ENCODE measurements at regions not wholly inside any gene's neighbourhood (a gene's known extent, or its start where the extent isn't known, plus 50 kb on each side); places are given as distances from the start of the nearest gene placed in this dataset.

DNA sequence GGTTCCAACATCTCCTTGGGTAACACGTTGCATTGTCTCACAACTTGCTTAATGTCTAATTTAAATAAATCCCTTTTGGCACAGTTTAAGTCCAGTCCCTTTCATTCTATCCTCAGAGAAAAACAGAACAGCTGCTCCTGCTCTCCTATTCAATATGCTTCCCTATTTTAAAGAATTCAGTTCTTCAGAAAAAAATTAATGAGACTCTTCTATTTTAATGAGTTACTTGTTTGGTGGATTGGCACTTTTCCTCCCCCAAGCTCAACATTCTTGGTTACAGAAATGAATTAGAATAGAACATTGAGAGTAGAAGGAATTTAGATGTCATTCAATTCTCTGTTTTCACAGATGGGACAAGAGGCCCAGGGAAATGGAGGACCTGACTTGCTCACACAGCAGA lies 116.9 kb upstream of the ATP8B1 start:
- Histone ChIP-seq H3K4ac (replicated peaks; ENCODE audit: insufficient read length, low read depth, low read length) (no peak overlapping the region), H4K5ac (ENCODE audit: insufficient read length, low read depth, low read length) (no peak overlapping the region), H3K27me3 (replicated peaks in 1 of 4; ENCODE audit: control insufficient read depth in 3 of 4, extremely low read depth in 1 of 4, insufficient read depth in 3 of 4, low read length in 3 of 4) (no peaks in the 10 kb centered on the region), H3K56ac (replicated peaks; ENCODE audit: insufficient read length, low read depth, low read length) (no peak overlapping the region), H3K14ac (ENCODE audit: insufficient read length) (no peak overlapping the region), H3K9me3 (ENCODE audit: insufficient read depth in 2 of 2, low read depth in 1 of 2, low read length in 1 of 2) (no peaks in the 10 kb centered on the region), H2BK120ac (replicated peaks; ENCODE audit: low read depth, low read length) (no peak overlapping the region), H3K23me2 (ENCODE audit: low read depth, low read length) (no peaks in the 10 kb centered on the region), H3K9ac (replicated peaks in 1 of 4; ENCODE audit: extremely low read depth in 1 of 4, low read depth in 3 of 4, low read length in 3 of 4) (no peak overlapping the region), H3K27ac (ENCODE audit: low read depth, low read length) (no peak overlapping the region), H2BK20ac (ENCODE audit: low read length) (no peak overlapping the region), H4K91ac (replicated peaks; ENCODE audit: insufficient read length, low read length) (no peak overlapping the region), H3K79me1 (ENCODE audit: low read depth, low read length) (no peaks in the 10 kb centered on the region), H3K23ac (ENCODE audit: insufficient read length) (no peak overlapping the region), H3K4me1 (replicated peaks in 1 of 4; ENCODE audit: control insufficient read depth in 3 of 4, insufficient read depth in 4 of 4, low read length in 3 of 4) (peaks cover 0 to 6% (median 2%) of the 10 kb centered on the region in 4 experiments; a peak in 3 of 7 replicates), H2BK12ac (ENCODE audit: low read depth, low read length) (no peak overlapping the region), H3K36me3 (ENCODE audit: control insufficient read depth in 2 of 4, insufficient read depth in 4 of 4, low read length in 3 of 4) (no peaks in the 10 kb centered on the region), H2AK5ac (ENCODE audit: low read depth, low read length) (no peak overlapping the region), H4K20me1 (replicated peaks in 1 of 2; ENCODE audit: control insufficient read depth in 1 of 2, insufficient read depth in 2 of 2, low read length in 2 of 2) (no peaks in the 10 kb centered on the region), H2BK15ac (ENCODE audit: low read length) (no peak overlapping the region), H3K4me3 (ENCODE audit: extremely low read depth in 1 of 4, insufficient read depth in 2 of 4, low read depth in 3 of 4, low read length in 4 of 4) (no peak overlapping the region), H3K4me2 (ENCODE audit: insufficient read depth in 1 of 2, low read depth in 2 of 2, low read length in 2 of 2) (no peak overlapping the region), H3K79me2 (ENCODE audit: control insufficient read depth in 1 of 2, insufficient read depth in 2 of 2, low read length in 2 of 2) (no peaks in the 10 kb centered on the region), H2AFZ (ENCODE audit: low read length) (no peak overlapping the region), H4K8ac (ENCODE audit: extremely low read depth, insufficient read depth, low read length) (no peak overlapping the region), H2BK5ac (ENCODE audit: low read depth, low read length) (no peak overlapping the region), H3K18ac (ENCODE audit: extremely low read depth, low read length) (no peak overlapping the region)
- ChIA-PET POLR2A (ENCODE audit: partially characterized antibody) (interaction anchor here (0.6 kb wide), 1 partner anchor 557 kb away, joined by 3 read pairs; no protein-coding TSS in a partner anchor), CTCF (ENCODE audit: partially characterized antibody) (interaction anchor here (1.1 to 1.3 kb wide), 3 partner anchors 10 to 39 kb away, joined by 4 to 6 read pairs (median 4); no protein-coding TSS in a partner anchor)
- no peak for DNase-seq (ENCODE audit: low read depth in 1 of 2, low spot score in 2 of 2)
- WGBS, 2 experiments (ENCODE audit: extremely low coverage in 1 of 2, insufficient coverage in 1 of 2, insufficient read length in 1 of 2, insufficient replicate concordance in 2 of 2, low coverage in 1 of 2, low lambda C conversion rate in 2 of 2, missing lambda C conversion rate in 1 of 2), result 86% methylated on average over 1 of the region's 1 CpG; no CpG with 5 or more reads in 1 of the 2 experiments
- FAIRE-seq, result no peak
- TF ChIP-seq SP2 (IDR thresholded peaks at IDR 0.05; ENCODE audit: low read length), result no peak
- TF ChIP-seq, protein P1, sequence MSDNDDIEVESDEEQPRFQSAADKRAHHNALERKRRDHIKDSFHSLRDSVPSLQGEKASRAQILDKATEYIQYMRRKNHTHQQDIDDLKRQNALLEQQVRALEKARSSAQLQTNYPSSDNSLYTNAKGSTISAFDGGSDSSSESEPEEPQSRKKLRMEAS (IDR thresholded peaks at IDR 0.05), result no peak
